RWPE1 (cell line): ENCODE measurements at regions not wholly inside any gene's neighbourhood (a gene's known extent, or its start where the extent isn't known, plus 50 kb on each side); places are given as distances from the start of the nearest gene placed in this dataset.
A peak's percentile ranks its signal among the peaks of the same experiment; 100 is the strongest.

Experiments used
- CTCF ChIA-PET: fragments of 350-600 bp; sonication (Branson Sonifier 250); formaldehyde crosslinking; extraction: SDS; loops from one replicate; lab custom pipeline; 2021; lab: Yijun Ruan, JAX
- POLR2A ChIA-PET: fragments of 400-600 bp; formaldehyde crosslinking; extraction: SDS; loops from one replicate; lab custom pipeline; 2020; ENCODE audit warnings: antibody characterized with exemption; ENCODE audit not compliant: low non-redundant PET; lab: Yijun Ruan, JAX
- DNase-seq: peaks from one replicate; pipeline ENCODE4 v3.0.0; 2012; ENCODE audit warnings: low spot score
- H3K27ac ChIP-seq: fragments of 450-650 bp; 2 replicates; pipeline ENCODE4 v1.5.1; 2017
- TF ChIP-seq, protein P1 (sequence below): fragments of 450-650 bp; conservative IDR thresholded peaks from 2 replicates; pipeline ENCODE4 v1.5.1; 2017; ENCODE audit warnings: low read depth, mild to moderate bottlenecking

DNA sequence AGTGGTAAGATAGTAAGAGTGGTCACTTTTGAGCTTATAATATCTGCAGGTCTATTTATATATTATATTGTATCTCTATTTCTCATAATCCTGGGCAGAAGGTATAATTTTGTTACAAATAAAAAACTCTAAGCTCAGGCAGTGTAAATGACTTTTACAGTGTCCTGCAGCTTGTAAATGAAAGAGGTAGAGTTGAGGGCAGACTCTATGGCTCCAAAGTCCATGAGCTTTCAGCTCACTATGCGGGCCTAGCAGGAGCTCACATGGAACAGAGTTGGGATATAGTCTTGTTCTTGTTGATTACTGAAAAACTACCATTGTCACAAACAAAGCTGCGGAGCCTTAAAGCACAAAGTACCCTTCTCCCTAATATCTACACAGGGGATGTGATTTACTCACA is 361.4 kb downstream of the LNPK start:
- TF ChIP-seq, protein P1, sequence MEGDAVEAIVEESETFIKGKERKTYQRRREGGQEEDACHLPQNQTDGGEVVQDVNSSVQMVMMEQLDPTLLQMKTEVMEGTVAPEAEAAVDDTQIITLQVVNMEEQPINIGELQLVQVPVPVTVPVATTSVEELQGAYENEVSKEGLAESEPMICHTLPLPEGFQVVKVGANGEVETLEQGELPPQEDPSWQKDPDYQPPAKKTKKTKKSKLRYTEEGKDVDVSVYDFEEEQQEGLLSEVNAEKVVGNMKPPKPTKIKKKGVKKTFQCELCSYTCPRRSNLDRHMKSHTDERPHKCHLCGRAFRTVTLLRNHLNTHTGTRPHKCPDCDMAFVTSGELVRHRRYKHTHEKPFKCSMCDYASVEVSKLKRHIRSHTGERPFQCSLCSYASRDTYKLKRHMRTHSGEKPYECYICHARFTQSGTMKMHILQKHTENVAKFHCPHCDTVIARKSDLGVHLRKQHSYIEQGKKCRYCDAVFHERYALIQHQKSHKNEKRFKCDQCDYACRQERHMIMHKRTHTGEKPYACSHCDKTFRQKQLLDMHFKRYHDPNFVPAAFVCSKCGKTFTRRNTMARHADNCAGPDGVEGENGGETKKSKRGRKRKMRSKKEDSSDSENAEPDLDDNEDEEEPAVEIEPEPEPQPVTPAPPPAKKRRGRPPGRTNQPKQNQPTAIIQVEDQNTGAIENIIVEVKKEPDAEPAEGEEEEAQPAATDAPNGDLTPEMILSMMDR: no peak
- no peak for DNase-seq
- CTCF ChIA-PET: interaction anchor here (0.6 to 0.7 kb wide), 2 partner anchors 39 to 217 kb away, joined by 3 to 5 read pairs; no protein-coding TSS in a partner anchor

DNA sequence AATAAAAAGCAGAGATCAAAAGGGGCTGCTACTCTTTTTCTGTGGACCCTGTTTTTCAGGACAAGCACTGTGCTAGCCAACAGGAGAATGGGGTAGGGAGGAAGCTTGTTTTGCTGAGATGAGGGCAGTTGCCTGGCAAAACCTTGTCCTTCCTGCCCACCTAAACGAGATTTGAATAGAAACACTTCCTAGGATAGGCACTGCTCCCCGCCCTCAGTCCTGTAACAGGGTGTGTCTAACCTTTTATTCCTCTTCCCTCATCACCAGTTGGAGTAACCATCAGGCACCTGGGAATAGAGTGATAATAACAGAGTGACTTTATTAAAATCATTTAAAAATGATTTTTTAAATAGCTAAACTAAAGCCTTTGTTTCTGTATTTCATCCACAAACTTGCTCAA is 368.8 kb downstream of the LNPK start:
- ChIA-PET POLR2A (no interaction called here), CTCF (no interaction called here)
- TF ChIP-seq, protein P1: no peak
- no peak for DNase-seq
- H3K27ac ChIP-seq: no peak overlapping the region

More for the DNA sequence above, 361.4 kb downstream of the LNPK start:
- POLR2A ChIA-PET: no interaction called here
- no peak overlapping the region for H3K27ac ChIP-seq

DNA sequence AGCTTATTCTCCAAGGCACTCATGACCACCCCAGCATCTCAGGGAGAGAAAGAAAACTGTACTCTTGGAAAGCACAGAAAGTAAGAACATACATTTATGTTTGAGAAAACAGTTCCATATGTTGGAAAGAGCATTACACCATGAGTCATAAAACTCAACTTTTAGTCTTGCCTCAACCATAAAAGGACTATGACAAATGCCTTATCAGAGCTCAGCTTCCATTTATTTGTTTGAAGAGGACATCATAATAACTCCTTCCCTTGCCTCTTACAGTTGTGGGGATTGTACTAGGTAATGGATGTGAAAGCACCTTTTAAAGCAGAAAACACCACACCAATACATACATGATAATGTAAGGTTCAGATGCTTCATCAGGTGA is 370.8 kb downstream of the LNPK start:
- POLR2A ChIA-PET: no interaction called here
- TF ChIP-seq, protein P1: no peak
- CTCF ChIA-PET: interaction anchor here (0.7 kb wide), 1 partner anchor 146 kb away, joined by 3 read pairs; no protein-coding TSS in a partner anchor
- DNase-seq: peak; percentile 16
- no peak overlapping the region for H3K27ac ChIP-seq

DNA sequence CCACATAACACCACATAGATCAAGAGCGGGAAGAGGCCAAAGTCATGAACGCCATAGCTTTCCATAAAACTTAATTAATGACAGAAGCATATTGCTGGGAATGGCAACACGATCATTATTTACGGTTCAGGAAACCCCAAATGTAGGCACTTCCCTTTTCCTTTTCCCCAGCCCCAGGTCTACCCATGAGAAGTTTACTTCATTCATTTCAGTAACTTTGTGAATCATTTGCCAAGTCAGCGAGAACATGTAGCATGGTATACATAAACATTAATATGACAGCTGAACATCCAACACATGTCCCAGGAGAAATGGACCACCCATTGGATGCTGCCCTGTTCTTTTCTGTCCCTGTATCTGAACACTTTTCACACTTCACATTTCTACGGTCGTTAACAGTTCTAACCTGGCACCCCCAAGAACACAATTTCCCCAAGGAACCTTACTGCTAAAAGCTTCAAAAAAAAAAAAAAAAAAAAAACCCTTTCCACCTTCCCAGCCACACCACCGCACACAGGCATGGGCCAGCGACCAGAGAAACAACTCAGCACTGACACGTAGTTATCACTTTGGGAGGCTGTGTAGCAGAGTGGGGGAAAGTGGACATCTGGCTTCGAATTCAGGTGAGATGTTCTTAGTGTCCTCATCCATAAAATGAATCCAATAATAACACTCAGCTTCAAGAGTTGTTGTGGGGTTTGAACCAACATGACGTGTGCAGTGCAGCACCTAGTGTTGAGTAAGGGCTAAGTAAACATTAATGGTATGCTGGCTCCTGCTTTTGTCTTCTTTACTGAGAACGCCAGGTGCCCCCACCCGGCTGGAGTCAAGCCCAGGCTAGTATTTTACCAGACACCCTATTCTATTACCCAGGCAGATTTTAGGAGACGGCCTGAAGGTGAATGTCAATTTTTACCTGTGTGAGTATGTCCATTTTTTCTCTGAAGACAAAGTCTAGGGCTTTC is 371.5 kb downstream of the LNPK start:
- no peak overlapping the region for H3K27ac ChIP-seq
- DNase-seq: peak; percentile 63
- TF ChIP-seq, protein P1: no peak
- ChIA-PET CTCF (interaction anchor here (0.7 kb wide), 1 partner anchor 146 kb away, joined by 3 read pairs; no protein-coding TSS in a partner anchor), POLR2A (no interaction called here)

DNA sequence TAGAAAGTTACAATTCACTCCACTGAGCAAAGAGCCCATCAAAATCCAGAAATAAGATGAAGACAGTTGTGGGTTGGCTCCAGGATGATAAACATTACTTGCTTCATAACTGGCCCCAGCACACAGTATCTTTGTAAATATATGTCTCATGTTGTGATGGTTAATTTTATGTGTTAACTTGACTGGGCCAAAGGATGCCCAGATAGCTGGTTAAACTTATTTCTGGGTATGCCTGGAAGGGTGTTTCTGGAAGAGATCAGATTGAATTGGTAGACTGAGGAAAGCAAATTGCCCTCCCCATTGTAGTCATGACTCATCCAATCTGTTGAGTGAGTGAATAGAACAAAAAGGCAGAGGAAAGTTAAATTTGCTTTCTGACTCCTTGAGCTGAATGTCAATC is 373.8 kb downstream of the LNPK start:
- DNase-seq: no peak
- POLR2A ChIA-PET: no interaction called here
- TF ChIP-seq, protein P1: no peak
- H3K27ac ChIP-seq: no peak overlapping the region
- CTCF ChIA-PET: no interaction called here

DNA sequence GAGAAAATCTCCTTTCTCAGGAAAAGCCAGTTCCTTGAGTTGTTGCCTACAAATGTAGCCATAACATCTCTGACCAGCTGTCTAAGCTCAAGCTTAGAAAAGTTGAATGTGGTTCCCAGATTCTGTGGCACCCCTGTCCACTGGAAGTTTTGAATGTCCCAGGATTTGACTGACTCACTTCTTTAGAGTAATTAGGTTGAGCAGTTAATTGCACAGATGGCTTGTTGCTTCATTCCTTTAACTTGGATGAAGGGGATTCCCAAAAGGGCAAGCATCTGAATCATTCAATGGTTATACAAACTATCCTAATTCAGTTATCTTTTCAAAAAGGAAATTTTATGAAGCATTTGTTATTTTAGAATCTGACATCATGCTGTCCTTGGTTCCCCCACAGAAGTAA is 374.7 kb downstream of the LNPK start:
- no peak overlapping the region for H3K27ac ChIP-seq
- TF ChIP-seq, protein P1: no peak
- no peak for DNase-seq
- POLR2A ChIA-PET: no interaction called here
- CTCF ChIA-PET: no interaction called here
